ENCODE measurements at regions not wholly inside any gene's neighbourhood (a gene's known extent, or its start where the extent isn't known, plus 50 kb on each side); places are given as distances from the start of the nearest gene placed in this dataset.

GRCh38 chr11:81647374-81647773 is 1086.3 kb downstream of the FAM181B start:
- ATAC-seq (no peak), DNase-seq (ENCODE audit: low read depth, low spot score) (no peak)
- ChIA-PET POLR2A (no interaction called here), CTCF (interaction anchor here (0.7 to 1.0 kb wide), 2 partner anchors 24 to 582 kb away, joined by 3 read pairs; no protein-coding TSS in a partner anchor)
- H3K27ac ChIP-seq (ENCODE audit: low read length): no peak overlapping the region
- intact Hi-C loops (cut with micrococcal nuclease; ENCODE audit: unreplicated experiment): no loop called here
- no peaks in the 10 kb centered on the region for H3K36me3 ChIP-seq (ENCODE audit: control insufficient read depth, insufficient read depth, low read length)
- in situ Hi-C loops (cut with HindIII; ENCODE audit: low pct_unique_long_range_greater_than_20kb, low sequenced_read_pairs): no loop called here
- H3K4me1 ChIP-seq (ENCODE audit: control insufficient read depth, insufficient read depth, low read length): no peaks in the 10 kb centered on the region
- no peak for TF ChIP-seq REST (IDR thresholded peaks at IDR 0.05; ENCODE audit: insufficient read depth in 1 of 2, low read depth in 2 of 2, low read length in 1 of 2)
- H3K4me3 ChIP-seq (ENCODE audit: low read depth in 2 of 2, low read length in 2 of 2): no peak overlapping the region
- H3K9me3 ChIP-seq (ENCODE audit: control insufficient read depth, insufficient read depth, low read depth, low read length): no peaks in the 10 kb centered on the region
- H3K27me3 ChIP-seq (ENCODE audit: control insufficient read depth, insufficient read depth, low read length): no peaks in the 10 kb centered on the region
- no TSS peak for BruUV-seq (replicated peaks)

DNA sequence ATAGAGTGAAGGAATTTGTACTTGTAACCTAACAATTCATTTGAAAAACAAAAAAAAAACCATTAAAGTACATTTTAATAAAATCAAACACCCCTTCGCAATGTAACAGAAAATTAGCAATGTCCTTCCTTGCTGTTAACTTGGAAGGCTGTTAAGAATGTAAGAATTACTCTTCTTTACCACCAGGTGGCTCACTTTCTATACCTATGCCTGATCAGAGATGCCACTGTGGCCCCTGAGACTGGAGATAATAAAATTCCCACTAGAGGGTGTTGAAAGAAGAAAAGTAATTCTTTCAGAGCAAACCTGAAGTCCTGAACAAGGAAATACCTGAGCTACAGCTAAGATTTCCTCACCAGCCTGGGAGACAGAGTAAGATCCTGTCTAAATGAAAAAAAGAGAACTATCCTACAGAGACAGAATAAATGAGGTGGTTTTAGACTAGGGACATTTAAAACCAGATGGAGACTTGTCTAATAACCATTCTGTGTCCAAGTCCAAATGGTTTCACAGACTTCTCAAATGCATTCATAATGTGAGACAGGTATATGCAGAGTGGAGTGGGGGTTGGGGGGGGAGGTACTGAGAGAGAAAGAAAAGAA is 1089.3 kb downstream of the FAM181B start:
- H3K36me3 ChIP-seq (ENCODE audit: control insufficient read depth, insufficient read depth, low read length): no peaks in the 10 kb centered on the region
- no peaks in the 10 kb centered on the region for H3K27me3 ChIP-seq (ENCODE audit: control insufficient read depth, insufficient read depth, low read length)
- no peak overlapping the region for H3K4me3 ChIP-seq (ENCODE audit: low read depth in 2 of 2, low read length in 2 of 2)
- BruUV-seq (replicated peaks): no TSS peak
- ATAC-seq: peak; percentile 78
- no peaks in the 10 kb centered on the region for H3K4me1 ChIP-seq (ENCODE audit: control insufficient read depth, insufficient read depth, low read length)
- H3K27ac ChIP-seq (ENCODE audit: low read length): no peak overlapping the region
- DNase-seq (ENCODE audit: low read depth, low spot score): peak; percentile 38
- CTCF ChIA-PET: interaction anchor here (0.7 kb wide), 3 partner anchors 352 to 1051 kb away, joined by 3 to 4 read pairs (median 4); no protein-coding TSS in a partner anchor
- POLR2A ChIA-PET: no interaction called here
- no peak for TF ChIP-seq REST (IDR thresholded peaks at IDR 0.05; ENCODE audit: insufficient read depth in 1 of 2, low read depth in 2 of 2, low read length in 1 of 2)
- peak; percentile 72 for TF ChIP-seq CTCF (IDR thresholded peaks at IDR 0.05)
- intact Hi-C loops (cut with micrococcal nuclease; ENCODE audit: unreplicated experiment) (loop anchor here (2.0 to 5.0 kb wide), 2 partner anchors 584 to 1053 kb away; no protein-coding TSS in a partner anchor), in situ Hi-C loops (cut with HindIII; ENCODE audit: low pct_unique_long_range_greater_than_20kb, low sequenced_read_pairs) (no loop called here)
- no peaks in the 10 kb centered on the region for H3K9me3 ChIP-seq (ENCODE audit: control insufficient read depth, insufficient read depth, low read depth, low read length)

Data from Panc1 (cell line).